ENCODE measurements at regions not wholly inside any gene's neighbourhood (a gene's known extent, or its start where the extent isn't known, plus 50 kb on each side); places are given as distances from the start of the nearest gene placed in this dataset.

GRCh38 chr3:117200962-117201361, 491.4 kb downstream of the TUSC7 start:
- Mint-ChIP-seq H3K9me3 (no peaks in the 10 kb centered on the region), H3K4me3 (no peak overlapping the region), H3K27ac (no peak overlapping the region), H3K4me1 (no peaks in the 10 kb centered on the region), H3K36me3 (no peaks in the 10 kb centered on the region), H3K27me3 (no peaks in the 10 kb centered on the region)
- POLR2A ChIA-PET, result no interaction called here
- DNase-seq (no peak), ATAC-seq (ENCODE audit: low read depth) (no peak)

GRCh38 chr3:117201901-117202774, 492.6 kb downstream of the TUSC7 start:
- no peak for DNase-seq
- POLR2A ChIA-PET, result no interaction called here
- no peaks in the 10 kb centered on the region for H3K27me3 Mint-ChIP-seq
- no peak overlapping the region for H3K27ac Mint-ChIP-seq
- no peak for ATAC-seq (ENCODE audit: low read depth)
- no peaks in the 10 kb centered on the region for H3K36me3 Mint-ChIP-seq
- no peaks in the 10 kb centered on the region for H3K9me3 Mint-ChIP-seq
- no peak overlapping the region for H3K4me3 Mint-ChIP-seq
- no peaks in the 10 kb centered on the region for H3K4me1 Mint-ChIP-seq

- Mint-ChIP-seq H3K27ac (no peak overlapping the region), H3K27me3 (no peaks in the 10 kb centered on the region), H3K36me3 (no peaks in the 10 kb centered on the region), H3K9me3 (peaks cover 4% of the 10 kb centered on the region), H3K4me1 (no peaks in the 10 kb centered on the region), H3K4me3 (no peak overlapping the region)
- ATAC-seq (ENCODE audit: low read depth), result no peak
- POLR2A ChIA-PET, result no interaction called here
- no peak for DNase-seq
Measured at GRCh38 chr3:117217355-117217754, 507.8 kb downstream of the TUSC7 start.

- no peak overlapping the region for H3K27ac Mint-ChIP-seq
- ATAC-seq (ENCODE audit: low read depth) (no peak), DNase-seq (no peak)
- peaks cover 4% of the 10 kb centered on the region for H3K9me3 Mint-ChIP-seq
- H3K36me3 Mint-ChIP-seq, result no peaks in the 10 kb centered on the region
- H3K27me3 Mint-ChIP-seq, result no peaks in the 10 kb centered on the region
- H3K4me1 Mint-ChIP-seq, result no peaks in the 10 kb centered on the region
- POLR2A ChIA-PET, result no interaction called here
- no peak overlapping the region for H3K4me3 Mint-ChIP-seq
Measured at GRCh38 chr3:117217760-117218316, 508.3 kb downstream of the TUSC7 start.

- H3K4me3 Mint-ChIP-seq, result no peak overlapping the region
- H3K27ac Mint-ChIP-seq, result no peak overlapping the region
- peaks cover 4% of the 10 kb centered on the region for H3K9me3 Mint-ChIP-seq
- ATAC-seq (ENCODE audit: low read depth) (no peak), DNase-seq (no peak)
- no peaks in the 10 kb centered on the region for H3K27me3 Mint-ChIP-seq
- H3K36me3 Mint-ChIP-seq, result no peaks in the 10 kb centered on the region
- POLR2A ChIA-PET, result no interaction called here
- no peaks in the 10 kb centered on the region for H3K4me1 Mint-ChIP-seq
Measured at GRCh38 chr3:117218641-117219048, 509.1 kb downstream of the TUSC7 start.

- Mint-ChIP-seq H3K9me3 (peaks cover 4% of the 10 kb centered on the region), H3K4me3 (no peak overlapping the region), H3K27me3 (no peaks in the 10 kb centered on the region), H3K4me1 (no peaks in the 10 kb centered on the region), H3K36me3 (no peaks in the 10 kb centered on the region), H3K27ac (no peak overlapping the region)
- ATAC-seq (ENCODE audit: low read depth), result no peak
- POLR2A ChIA-PET, result no interaction called here
- DNase-seq, result no peak
Measured at GRCh38 chr3:117219296-117219695, 509.7 kb downstream of the TUSC7 start.

- Mint-ChIP-seq H3K27me3 (no peaks in the 10 kb centered on the region), H3K4me1 (no peaks in the 10 kb centered on the region), H3K9me3 (no peaks in the 10 kb centered on the region), H3K36me3 (no peaks in the 10 kb centered on the region), H3K4me3 (no peak overlapping the region), H3K27ac (no peak overlapping the region)
- POLR2A ChIA-PET, result no interaction called here
- ATAC-seq (ENCODE audit: low read depth) (no peak), DNase-seq (no peak)
Measured at GRCh38 chr3:117226932-117227331, 517.4 kb downstream of the TUSC7 start.

- no peak overlapping the region for H3K27ac Mint-ChIP-seq
- no peaks in the 10 kb centered on the region for H3K27me3 Mint-ChIP-seq
- DNase-seq, result no peak
- H3K4me3 Mint-ChIP-seq, result no peak overlapping the region
- no peaks in the 10 kb centered on the region for H3K36me3 Mint-ChIP-seq
- no peaks in the 10 kb centered on the region for H3K9me3 Mint-ChIP-seq
- H3K4me1 Mint-ChIP-seq, result no peaks in the 10 kb centered on the region
- POLR2A ChIA-PET, result no interaction called here
- no peak for ATAC-seq (ENCODE audit: low read depth)
Measured at GRCh38 chr3:117228466-117228865, 518.9 kb downstream of the TUSC7 start.

- Mint-ChIP-seq H3K9me3 (no peaks in the 10 kb centered on the region), H3K36me3 (no peaks in the 10 kb centered on the region), H3K27me3 (no peaks in the 10 kb centered on the region), H3K4me1 (no peaks in the 10 kb centered on the region), H3K4me3 (no peak overlapping the region), H3K27ac (no peak overlapping the region)
- DNase-seq (no peak), ATAC-seq (ENCODE audit: low read depth) (no peak)
- POLR2A ChIA-PET, result no interaction called here
Measured at GRCh38 chr3:117230924-117231323, 521.3 kb downstream of the TUSC7 start.

GRCh38 chr3:117234331-117234730, 524.8 kb downstream of the TUSC7 start:
- ATAC-seq (ENCODE audit: low read depth), result no peak
- Mint-ChIP-seq H3K27me3 (no peaks in the 10 kb centered on the region), H3K9me3 (no peaks in the 10 kb centered on the region), H3K27ac (no peak overlapping the region), H3K4me3 (no peak overlapping the region), H3K36me3 (no peaks in the 10 kb centered on the region), H3K4me1 (no peaks in the 10 kb centered on the region)
- POLR2A ChIA-PET, result no interaction called here
- no peak for DNase-seq

- H3K4me3 Mint-ChIP-seq, result no peak overlapping the region
- no peaks in the 10 kb centered on the region for H3K9me3 Mint-ChIP-seq
- no peaks in the 10 kb centered on the region for H3K36me3 Mint-ChIP-seq
- no peak for ATAC-seq (ENCODE audit: low read depth)
- no peaks in the 10 kb centered on the region for H3K4me1 Mint-ChIP-seq
- H3K27ac Mint-ChIP-seq, result no peak overlapping the region
- DNase-seq, result no peak
- no peaks in the 10 kb centered on the region for H3K27me3 Mint-ChIP-seq
- POLR2A ChIA-PET, result no interaction called here
Measured at GRCh38 chr3:117235304-117235703, 525.7 kb downstream of the TUSC7 start.

GRCh38 chr3:117238806-117239205, 529.2 kb downstream of the TUSC7 start:
- ATAC-seq (ENCODE audit: low read depth) (no peak), DNase-seq (no peak)
- Mint-ChIP-seq H3K27me3 (no peaks in the 10 kb centered on the region), H3K36me3 (no peaks in the 10 kb centered on the region), H3K27ac (no peak overlapping the region), H3K9me3 (no peaks in the 10 kb centered on the region), H3K4me3 (no peak overlapping the region), H3K4me1 (no peaks in the 10 kb centered on the region)
- POLR2A ChIA-PET, result no interaction called here

GRCh38 chr3:117243657-117244056, 534.1 kb downstream of the TUSC7 start:
- Mint-ChIP-seq H3K27me3 (no peaks in the 10 kb centered on the region), H3K4me3 (no peak overlapping the region), H3K27ac (no peak overlapping the region), H3K9me3 (no peaks in the 10 kb centered on the region), H3K4me1 (no peaks in the 10 kb centered on the region), H3K36me3 (no peaks in the 10 kb centered on the region)
- POLR2A ChIA-PET, result no interaction called here
- no peak for ATAC-seq (ENCODE audit: low read depth)
- DNase-seq, result no peak

- no peak overlapping the region for H3K27ac Mint-ChIP-seq
- H3K9me3 Mint-ChIP-seq, result peaks cover 4% of the 10 kb centered on the region
- ATAC-seq (ENCODE audit: low read depth) (no peak), DNase-seq (no peak)
- POLR2A ChIA-PET, result no interaction called here
- no peaks in the 10 kb centered on the region for H3K4me1 Mint-ChIP-seq
- no peak overlapping the region for H3K4me3 Mint-ChIP-seq
- no peaks in the 10 kb centered on the region for H3K27me3 Mint-ChIP-seq
- no peaks in the 10 kb centered on the region for H3K36me3 Mint-ChIP-seq
Measured at GRCh38 chr3:117246771-117247555, 537.4 kb downstream of the TUSC7 start.
